ENCODE measurements at regions not wholly inside any gene's neighbourhood (a gene's known extent, or its start where the extent isn't known, plus 50 kb on each side); places are given as distances from the start of the nearest gene placed in this dataset.

- no peak for TF ChIP-seq CTCF (conservative IDR thresholded peaks at IDR 0.05; ENCODE audit: low read length)
- TF ChIP-seq EZH2phosphoT487 (IDR thresholded peaks at IDR 0.05; ENCODE audit: borderline replicate concordance, low read depth, low read length) = no peak
Measured at GRCh38 chr21:41671212-41671762, 95.6 kb downstream of the RIPK4 start.
